H1 (cell line): ENCODE measurements at regions not wholly inside any gene's neighbourhood (a gene's known extent, or its start where the extent isn't known, plus 50 kb on each side); places are given as distances from the start of the nearest gene placed in this dataset.
"Not testable (repeated sequence)": the region's sequence is repeated elsewhere in the genome, so short reads cannot be mapped to it uniquely, and the experiment has no call there.

Source experiments
- CTCF ChIA-PET: fragments of 300-600 bp; sonication (Branson Sonifier 250); formaldehyde crosslinking; loops from one replicate; lab custom pipeline; 2021; ENCODE audit not compliant: partially characterized antibody; lab: Charles Lee
- POLR2A ChIA-PET: fragments of 300-600 bp; sonication (Branson Sonifier 250); formaldehyde crosslinking; loops from one replicate; lab custom pipeline; 2021; ENCODE audit warnings: inconsistent platforms; ENCODE audit not compliant: partially characterized antibody; lab: Charles Lee
- DNase-seq, 2 experiments: peaks; one replicate each; pipeline versions ENCODE4 v3.0.0 to v3.0.0-alpha.2; 2010 to 2022; ENCODE audit warnings: low spot score in 2 of 2, low read depth in 1 of 2, mixed read lengths in 1 of 2
- FAIRE-seq: peaks from 2 replicates; lab custom pipeline; 2011; peaks lifted over from hg19 to GRCh38; lab: Jason Lieb, UNC
- H2AFZ ChIP-seq: 2 replicates; pipeline ENCODE4 v1.8.1; 2012; ENCODE audit warnings: low read length, inconsistent platforms
- H2AK5ac ChIP-seq: 2 replicates; pipeline ENCODE4 v1.6.1; 2013; ENCODE audit warnings: low read depth, low read length
- H2BK120ac ChIP-seq: replicated peaks from 2 replicates; pipeline ENCODE3; 2013; ENCODE audit warnings: low read depth, low read length, inconsistent platforms
- H2BK12ac ChIP-seq: 2 replicates; pipeline ENCODE4 v1.6.1; 2013; ENCODE audit warnings: low read depth, low read length
- H2BK15ac ChIP-seq: 2 replicates; pipeline ENCODE4 v1.6.1; 2013; ENCODE audit warnings: low read length
- H2BK20ac ChIP-seq: 2 replicates; pipeline ENCODE4 v1.6.1; 2013; ENCODE audit warnings: low read length
- H2BK5ac ChIP-seq: 2 replicates; pipeline ENCODE4 v1.6.1; 2013; ENCODE audit warnings: low read depth, low read length
- H3K14ac ChIP-seq: 2 replicates; pipeline ENCODE4 v1.6.1; 2013; ENCODE audit warnings: inconsistent platforms; ENCODE audit not compliant: insufficient read length
- H3K18ac ChIP-seq: 2 replicates; pipeline ENCODE4 v1.6.1; 2013; ENCODE audit warnings: low read length; ENCODE audit errors: extremely low read depth
- H3K23ac ChIP-seq: 2 replicates; pipeline ENCODE4 v1.6.1; 2013; ENCODE audit warnings: inconsistent platforms; ENCODE audit not compliant: insufficient read length
- H3K23me2 ChIP-seq: 2 replicates; pipeline ENCODE4 v1.6.1; 2013; ENCODE audit warnings: low read depth, low read length
- H3K27ac ChIP-seq: 2 replicates; pipeline ENCODE4 v1.6.1; 2011; ENCODE audit warnings: low read depth, low read length, inconsistent platforms
- H3K27me3 ChIP-seq, 4 experiments: replicated peaks in 1 of 4; 1 replicate in 1 of 4; 2 replicates in 3 of 4; pipeline versions ENCODE4 v1.6.1 to v1.8.1; 2011 to 2013; ENCODE audit warnings: low read length in 3 of 4, mild to moderate bottlenecking in 3 of 4, inconsistent platforms in 2 of 4, mixed read lengths in 2 of 4, moderate library complexity in 1 of 4; ENCODE audit not compliant: control insufficient read depth in 3 of 4, insufficient read depth in 3 of 4; ENCODE audit errors: extremely low read depth in 1 of 4
- H3K36me3 ChIP-seq, 4 experiments: 2 replicates each; pipeline versions ENCODE4 v1.6.1 to v1.8.1; 2011 to 2013; ENCODE audit warnings: mild to moderate bottlenecking in 4 of 4, low read length in 3 of 4, moderate library complexity in 2 of 4, control low read depth in 1 of 4, inconsistent platforms in 1 of 4; ENCODE audit not compliant: insufficient read depth in 4 of 4, control insufficient read depth in 2 of 4
- H3K4ac ChIP-seq: replicated peaks from 2 replicates; pipeline ENCODE3; 2013; ENCODE audit warnings: low read length, low read depth, mixed read lengths, inconsistent platforms; ENCODE audit not compliant: insufficient read length
- H3K4me1 ChIP-seq, 4 experiments: replicated peaks in 1 of 4; 1 replicate in 1 of 4; 2 replicates in 3 of 4; pipeline versions ENCODE4 v1.6.1 to v1.8.1; 2011 to 2013; ENCODE audit warnings: low read length in 3 of 4, inconsistent platforms in 2 of 4, mixed read lengths in 1 of 4; ENCODE audit not compliant: insufficient read depth in 4 of 4, control insufficient read depth in 3 of 4
- H3K4me2 ChIP-seq, 2 experiments: 2 replicates each; pipeline versions ENCODE4 v1.6.1 to v1.8.1; 2011 to 2013; ENCODE audit warnings: low read depth in 2 of 2, low read length in 2 of 2, control low read depth in 1 of 2, inconsistent platforms in 1 of 2, mild to moderate bottlenecking in 1 of 2; ENCODE audit not compliant: insufficient read depth in 1 of 2
- H3K4me3 ChIP-seq, 4 experiments: fragments of 200-600, 300-600 bp in 1 of 4; sonication (generic), shearing (Covaris generic), sonication (Bioruptor Twin) in 1 of 4; 2 replicates each; pipeline versions ENCODE4 v1.5.1 to v1.8.1; 2011 to 2016; ENCODE audit warnings: low read length in 4 of 4, low read depth in 3 of 4, control low read depth in 2 of 4, inconsistent platforms in 2 of 4, mild to moderate bottlenecking in 2 of 4, mixed read lengths in 1 of 4, moderate library complexity in 1 of 4; ENCODE audit not compliant: insufficient read depth in 2 of 4; ENCODE audit errors: extremely low read depth in 1 of 4
- H3K56ac ChIP-seq: replicated peaks from 2 replicates; pipeline ENCODE3; 2013; ENCODE audit warnings: low read depth, mild to moderate bottlenecking, mixed read lengths, low read length, inconsistent platforms; ENCODE audit not compliant: insufficient read length
- H3K79me1 ChIP-seq: 2 replicates; pipeline ENCODE4 v1.6.1; 2013; ENCODE audit warnings: low read depth, low read length, control low read depth
- H3K79me2 ChIP-seq, 2 experiments: 2 replicates each; pipeline versions ENCODE4 v1.6.1 to v1.8.1; 2012 to 2013; ENCODE audit warnings: low read length in 2 of 2, mild to moderate bottlenecking in 2 of 2, inconsistent platforms in 1 of 2; ENCODE audit not compliant: insufficient read depth in 2 of 2, control insufficient read depth in 1 of 2
- H3K9ac ChIP-seq, 4 experiments: replicated peaks in 1 of 4; 1 replicate in 1 of 4; 2 replicates in 3 of 4; pipeline versions ENCODE4 v1.6.1 to v1.8.1; 2011 to 2013; ENCODE audit warnings: low read depth in 3 of 4, low read length in 3 of 4, control low read depth in 2 of 4, mild to moderate bottlenecking in 2 of 4, moderate library complexity in 2 of 4, inconsistent platforms in 1 of 4; ENCODE audit errors: extremely low read depth in 1 of 4
- H3K9me3 ChIP-seq, 2 experiments: 2 replicates each; pipeline versions ENCODE4 v1.6.1 to v1.8.1; 2012 to 2013; ENCODE audit warnings: mild to moderate bottlenecking in 2 of 2, moderate library complexity in 2 of 2, control low read depth in 1 of 2, inconsistent platforms in 1 of 2, low read depth in 1 of 2, low read length in 1 of 2, mixed read lengths in 1 of 2; ENCODE audit not compliant: insufficient read depth in 2 of 2
- H4K20me1 ChIP-seq, 2 experiments: replicated peaks in 1 of 2; 2 replicates each; pipeline versions ENCODE3 to v1.8.1; 2011 to 2013; ENCODE audit warnings: inconsistent platforms in 2 of 2, low read length in 2 of 2, mild to moderate bottlenecking in 1 of 2; ENCODE audit not compliant: insufficient read depth in 2 of 2, control insufficient read depth in 1 of 2
- H4K5ac ChIP-seq: 2 replicates; pipeline ENCODE4 v1.6.1; 2013; ENCODE audit warnings: low read length, low read depth, mixed read lengths, inconsistent platforms; ENCODE audit not compliant: insufficient read length
- H4K8ac ChIP-seq: 2 replicates; pipeline ENCODE4 v1.8.0; 2013; ENCODE audit warnings: mild to moderate bottlenecking, moderate library complexity, low read length, inconsistent platforms; ENCODE audit not compliant: insufficient read depth; ENCODE audit errors: extremely low read depth
- H4K91ac ChIP-seq: replicated peaks from 2 replicates; pipeline ENCODE3; 2013; ENCODE audit warnings: low read length, mixed read lengths, inconsistent platforms; ENCODE audit not compliant: insufficient read length
- WGBS, 2 experiments: shearing (Covaris generic) in 1 of 2; methylation state at CpG; one replicate each; pipeline versions ENCODE4 v1.1.6 to v1.1.7; 2013 to 2015; ENCODE audit warnings: low lambda C conversion rate in 2 of 2, mixed read lengths in 2 of 2, inconsistent platforms in 1 of 2, low coverage in 1 of 2, missing lambda C conversion rate in 1 of 2; ENCODE audit not compliant: insufficient replicate concordance in 2 of 2, insufficient coverage in 1 of 2, insufficient read length in 1 of 2; ENCODE audit errors: extremely low coverage in 1 of 2, missing lambda C conversion rate in 1 of 2; 5-methylcytosine and 5-hydroxymethylcytosine counted together

DNA sequence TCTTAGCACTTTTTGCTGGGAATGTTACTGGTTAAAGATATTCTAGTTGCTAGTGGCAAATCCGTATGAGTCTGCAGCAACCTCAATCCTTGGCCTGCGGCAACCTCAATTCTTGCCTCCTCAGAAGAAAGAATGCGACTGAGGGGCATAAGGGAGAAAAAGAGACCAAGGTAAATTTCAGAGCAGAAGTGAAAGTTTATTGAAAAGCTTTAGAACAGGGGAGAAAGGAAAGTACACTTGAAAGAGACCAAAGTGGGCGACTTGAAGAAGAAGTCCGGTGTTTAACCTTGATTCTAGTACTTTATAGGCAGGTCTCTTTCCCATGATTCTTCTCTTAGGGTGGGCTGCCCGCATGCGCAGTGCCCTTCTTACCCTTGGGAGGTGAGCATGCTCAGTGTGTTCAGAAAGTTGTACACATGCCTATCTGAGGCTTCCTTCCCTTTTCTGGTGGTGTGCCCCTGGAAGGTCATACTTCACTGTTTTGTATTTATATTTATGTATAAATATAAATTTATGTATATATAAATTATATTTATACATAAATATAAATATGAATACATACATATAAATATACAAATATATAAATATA lies 1198.8 kb downstream of the RPIA start:
- H3K4ac ChIP-seq, H4K8ac ChIP-seq: not testable (repeated sequence)

GRCh38 chr2:89894988-89895387 lies 1203.5 kb downstream of the RPIA start:
- H4K8ac ChIP-seq, H3K56ac ChIP-seq, H4K20me1 ChIP-seq, H4K91ac ChIP-seq, H3K4ac ChIP-seq, H4K5ac ChIP-seq, H3K9me3 ChIP-seq, H3K23ac ChIP-seq, H3K9ac ChIP-seq, POLR2A ChIA-PET, H2BK15ac ChIP-seq, H3K36me3 ChIP-seq, H3K4me1 ChIP-seq, H2BK12ac ChIP-seq, H2AFZ ChIP-seq, H2BK5ac ChIP-seq, H3K23me2 ChIP-seq, H3K4me3 ChIP-seq, H3K18ac ChIP-seq, FAIRE-seq, H3K79me2 ChIP-seq, H2AK5ac ChIP-seq, H3K79me1 ChIP-seq, H3K27me3 ChIP-seq, CTCF ChIA-PET, H2BK20ac ChIP-seq, H2BK120ac ChIP-seq, H3K27ac ChIP-seq, DNase-seq, H3K4me2 ChIP-seq, H3K14ac ChIP-seq: not testable (repeated sequence)
- WGBS, 2 experiments, result no CpG with 5 or more reads among the region's 4 CpGs

More for the DNA sequence above, 1198.8 kb downstream of the RPIA start:
- H3K4me1 ChIP-seq, CTCF ChIA-PET, H3K9me3 ChIP-seq, H3K27ac ChIP-seq, H3K23me2 ChIP-seq, H4K20me1 ChIP-seq, FAIRE-seq, H3K36me3 ChIP-seq, H4K91ac ChIP-seq, H2BK15ac ChIP-seq, H3K14ac ChIP-seq, H2BK20ac ChIP-seq, H3K23ac ChIP-seq, DNase-seq, H3K9ac ChIP-seq, H2BK5ac ChIP-seq, H4K5ac ChIP-seq, H3K27me3 ChIP-seq, H3K4me2 ChIP-seq, H2AFZ ChIP-seq, H2AK5ac ChIP-seq, H3K79me1 ChIP-seq, H2BK120ac ChIP-seq, H3K56ac ChIP-seq, H3K79me2 ChIP-seq, H2BK12ac ChIP-seq, POLR2A ChIA-PET, H3K18ac ChIP-seq, H3K4me3 ChIP-seq: not testable (repeated sequence)
- no CpG with 5 or more reads among the region's 7 CpGs for WGBS, 2 experiments
